BJ (cell line): ENCODE measurements at regions not wholly inside any gene's neighbourhood (a gene's known extent, or its start where the extent isn't known, plus 50 kb on each side); places are given as distances from the start of the nearest gene placed in this dataset.

Experiments used
- CTCF ChIA-PET: fragments of 350-600 bp; formaldehyde crosslinking; extraction: SDS; loops from one replicate; lab custom pipeline; 2021; ENCODE audit warnings: antibody characterized with exemption, inconsistent platforms; lab: Yijun Ruan, JAX
- POLR2A ChIA-PET: fragments of 300-600 bp; sonication (Branson Sonifier 250); formaldehyde crosslinking; extraction: SDS; loops from one replicate; lab custom pipeline; 2021; ENCODE audit warnings: antibody characterized with exemption; lab: Charles Lee
- DNase-seq: peaks from one replicate; pipeline ENCODE4 v3.0.0-alpha.2; 2011; ENCODE audit warnings: low read depth
- H3K27me3 ChIP-seq: 2 replicates; pipeline ENCODE4 v1.6.0; 2011; ENCODE audit warnings: low read length; ENCODE audit not compliant: control insufficient read depth, insufficient read depth
- H3K36me3 ChIP-seq: 2 replicates; pipeline ENCODE4 v1.5.1; 2011; ENCODE audit warnings: low read length; ENCODE audit not compliant: control insufficient read depth, insufficient read depth
- H3K4me3 ChIP-seq: 2 replicates; pipeline ENCODE4 v1.5.1; 2011; ENCODE audit warnings: low read depth, mild to moderate bottlenecking, control low read depth, low read length
- TF ChIP-seq, protein P1 (sequence below): IDR thresholded peaks from 2 replicates; pipeline ENCODE4 v1.5.1; 2011; ENCODE audit warnings: low read depth, mild to moderate bottlenecking, control low read depth, inconsistent platforms, low read length, moderate library complexity; ENCODE audit not compliant: insufficient read depth

DNA sequence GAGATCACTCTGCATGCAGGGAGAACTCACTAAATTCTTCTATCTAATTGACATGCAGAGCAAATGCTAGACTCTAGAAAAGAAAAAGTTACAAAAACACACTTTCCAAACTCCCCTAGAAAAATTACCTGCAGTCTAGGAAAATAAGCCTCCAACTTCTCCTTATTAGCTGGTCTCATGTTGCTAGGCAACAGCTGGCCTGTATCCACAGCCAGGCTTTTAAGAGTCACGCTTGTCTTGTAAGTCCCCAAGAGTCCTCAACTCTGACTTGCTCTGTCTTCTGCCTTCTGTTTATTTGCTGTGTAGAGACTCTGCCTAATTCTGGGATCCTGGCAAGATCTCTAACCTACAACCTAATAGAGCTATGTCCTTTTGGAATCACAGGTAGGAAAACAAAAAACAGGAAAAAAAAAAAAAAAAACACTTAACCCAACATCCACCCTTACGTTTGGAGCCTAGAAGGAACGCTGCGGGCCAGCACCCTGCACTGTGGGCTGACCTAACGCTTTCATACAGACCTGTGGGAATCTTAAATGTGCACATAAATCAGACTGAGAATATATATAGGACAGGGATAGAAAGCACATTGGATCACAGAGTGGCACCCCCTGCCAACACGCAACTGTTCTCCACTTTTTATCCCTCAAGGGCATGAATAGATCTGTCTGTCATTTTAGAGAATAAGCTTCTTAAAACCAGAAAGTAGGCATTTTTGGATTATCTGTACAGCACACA is 117.0 kb upstream of the PTPRZ1 start:
- ChIA-PET POLR2A (no interaction called here), CTCF (interaction anchor here (0.6 to 1.5 kb wide), 2 partner anchors 239 to 859 kb away, joined by 3 to 7 read pairs; no protein-coding TSS in a partner anchor)
- Histone ChIP-seq H3K27me3 (no peaks in the 10 kb centered on the region), H3K36me3 (no peaks in the 10 kb centered on the region), H3K4me3 (no peak overlapping the region)
- TF ChIP-seq, protein P1, sequence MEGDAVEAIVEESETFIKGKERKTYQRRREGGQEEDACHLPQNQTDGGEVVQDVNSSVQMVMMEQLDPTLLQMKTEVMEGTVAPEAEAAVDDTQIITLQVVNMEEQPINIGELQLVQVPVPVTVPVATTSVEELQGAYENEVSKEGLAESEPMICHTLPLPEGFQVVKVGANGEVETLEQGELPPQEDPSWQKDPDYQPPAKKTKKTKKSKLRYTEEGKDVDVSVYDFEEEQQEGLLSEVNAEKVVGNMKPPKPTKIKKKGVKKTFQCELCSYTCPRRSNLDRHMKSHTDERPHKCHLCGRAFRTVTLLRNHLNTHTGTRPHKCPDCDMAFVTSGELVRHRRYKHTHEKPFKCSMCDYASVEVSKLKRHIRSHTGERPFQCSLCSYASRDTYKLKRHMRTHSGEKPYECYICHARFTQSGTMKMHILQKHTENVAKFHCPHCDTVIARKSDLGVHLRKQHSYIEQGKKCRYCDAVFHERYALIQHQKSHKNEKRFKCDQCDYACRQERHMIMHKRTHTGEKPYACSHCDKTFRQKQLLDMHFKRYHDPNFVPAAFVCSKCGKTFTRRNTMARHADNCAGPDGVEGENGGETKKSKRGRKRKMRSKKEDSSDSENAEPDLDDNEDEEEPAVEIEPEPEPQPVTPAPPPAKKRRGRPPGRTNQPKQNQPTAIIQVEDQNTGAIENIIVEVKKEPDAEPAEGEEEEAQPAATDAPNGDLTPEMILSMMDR: no peak
- no peak for DNase-seq

DNA sequence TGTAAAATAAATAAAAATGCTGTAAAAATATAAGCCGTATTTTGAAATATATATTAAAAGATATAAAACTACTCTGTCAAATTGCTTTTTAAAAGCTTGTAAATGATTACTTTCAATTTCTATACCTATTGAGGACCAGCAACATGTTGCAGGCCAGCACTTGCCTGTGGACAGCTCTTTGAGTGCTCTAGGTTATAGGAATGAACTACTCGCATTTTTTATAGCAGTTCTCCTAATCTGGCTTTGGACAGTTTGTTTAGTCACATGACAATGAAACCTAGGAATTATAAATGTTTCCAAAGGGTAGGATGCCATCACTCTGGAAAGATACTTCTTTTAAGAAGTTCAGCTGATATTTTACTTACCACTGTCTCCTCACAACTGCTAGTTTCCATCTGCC is 117.7 kb upstream of the PTPRZ1 start:
- CTCF ChIA-PET: interaction anchor here (1.5 kb wide), 1 partner anchor 239 kb away, joined by 7 read pairs; no protein-coding TSS in a partner anchor
- Histone ChIP-seq H3K4me3 (no peak overlapping the region), H3K27me3 (no peaks in the 10 kb centered on the region), H3K36me3 (no peaks in the 10 kb centered on the region)
- POLR2A ChIA-PET: no interaction called here
- no peak for DNase-seq
- TF ChIP-seq, protein P1: no peak

GRCh38 chr7:121753944-121754343 is 119.0 kb upstream of the PTPRZ1 start:
- CTCF ChIA-PET: interaction anchor here (0.6 to 1.6 kb wide), 2 partner anchors 233 to 241 kb away, joined by 3 to 7 read pairs; no protein-coding TSS in a partner anchor
- Histone ChIP-seq H3K4me3 (no peak overlapping the region), H3K27me3 (no peaks in the 10 kb centered on the region), H3K36me3 (no peaks in the 10 kb centered on the region)
- TF ChIP-seq, protein P1: no peak
- POLR2A ChIA-PET: no interaction called here
- DNase-seq: no peak

DNA sequence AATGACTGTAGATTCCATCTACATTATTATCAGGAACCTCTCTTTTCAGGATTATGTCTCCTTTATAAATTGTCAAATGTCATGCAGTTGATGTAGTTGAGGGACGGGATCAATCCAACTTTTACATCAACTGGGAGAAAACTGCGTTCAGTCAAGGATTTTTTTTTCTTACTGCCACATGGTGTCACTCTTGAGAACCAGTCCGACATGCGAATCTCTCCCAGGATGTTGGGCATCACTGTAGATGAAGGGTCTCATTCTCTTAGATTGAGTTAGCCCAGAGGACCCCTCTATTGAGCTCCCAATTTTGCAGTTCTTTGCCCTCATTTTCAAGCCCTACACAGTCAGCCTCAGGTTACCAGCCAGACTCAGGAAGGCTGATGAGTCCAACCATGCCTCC is 120.3 kb upstream of the PTPRZ1 start:
- no peak for DNase-seq
- CTCF ChIA-PET: interaction anchor here (1.6 kb wide), 1 partner anchor 242 kb away, joined by 7 read pairs; no protein-coding TSS in a partner anchor
- Histone ChIP-seq H3K36me3 (no peaks in the 10 kb centered on the region), H3K4me3 (no peak overlapping the region), H3K27me3 (no peaks in the 10 kb centered on the region)
- TF ChIP-seq, protein P1: peak; percentile 45
- POLR2A ChIA-PET: no interaction called here

DNA sequence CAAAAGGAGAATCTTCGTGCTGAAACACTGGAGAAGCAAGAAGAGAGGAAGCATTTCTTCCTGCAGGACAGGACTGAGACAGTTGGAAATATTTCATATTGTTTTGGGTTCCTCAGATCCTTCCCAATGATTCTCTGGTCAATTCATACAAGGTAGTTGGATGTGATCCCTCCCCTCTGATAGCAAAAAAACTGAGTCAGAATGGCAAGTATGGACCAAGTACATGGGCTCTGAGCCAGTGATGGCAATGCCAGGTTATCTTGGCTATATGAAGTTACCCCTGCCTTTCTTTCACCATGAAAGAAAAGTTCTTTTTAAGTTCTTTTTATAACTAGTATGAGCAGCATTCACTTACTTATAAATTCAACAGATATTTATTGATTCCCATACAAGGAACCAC is 124.4 kb upstream of the PTPRZ1 start:
- TF ChIP-seq, protein P1: no peak
- H3K36me3 ChIP-seq: no peaks in the 10 kb centered on the region
- H3K4me3 ChIP-seq: no peak overlapping the region
- POLR2A ChIA-PET: no interaction called here
- H3K27me3 ChIP-seq: no peaks in the 10 kb centered on the region
- DNase-seq: no peak
- CTCF ChIA-PET: interaction anchor here (2.3 kb wide), 1 partner anchor 246 kb away, joined by 7 read pairs; no protein-coding TSS in a partner anchor
